ENCODE measurements at regions not wholly inside any gene's neighbourhood (a gene's known extent, or its start where the extent isn't known, plus 50 kb on each side); places are given as distances from the start of the nearest gene placed in this dataset.
"Not testable (repeated sequence)": the region's sequence is repeated elsewhere in the genome, so short reads cannot be mapped to it uniquely, and the experiment has no call there.

GRCh38 chr2:59874971-59875755, 678.3 kb downstream of the BCL11A start:
- peak; percentile 29 for DNase-seq (ENCODE audit: low spot score)

GRCh38 chr2:59874361-59874760, 679.1 kb downstream of the BCL11A start:
- no peak for DNase-seq (ENCODE audit: low spot score)

- DNase-seq (ENCODE audit: low spot score), result no peak
These were observed 681.6 kb downstream of the BCL11A start for GRCh38 chr2:59871830-59872229.

GRCh38 chr2:59868981-59869380, 684.5 kb downstream of the BCL11A start:
- no peak for DNase-seq (ENCODE audit: low spot score)

GRCh38 chr2:59866436-59866835, 687.0 kb downstream of the BCL11A start:
- DNase-seq (ENCODE audit: low spot score), result no peak

GRCh38 chr2:59858540-59858939, 694.9 kb downstream of the BCL11A start:
- no peak for DNase-seq (ENCODE audit: low spot score)

- no peak for DNase-seq (ENCODE audit: low spot score)
These were observed 696.3 kb downstream of the BCL11A start for GRCh38 chr2:59857109-59857508.

- DNase-seq (ENCODE audit: low spot score), result no peak
These were observed 697.1 kb downstream of the BCL11A start for GRCh38 chr2:59856391-59856790.

GRCh38 chr2:59853032-59853431, 700.4 kb downstream of the BCL11A start:
- DNase-seq (ENCODE audit: low spot score), result no peak

- no peak for DNase-seq (ENCODE audit: low spot score)
These were observed 701.5 kb downstream of the BCL11A start for GRCh38 chr2:59851836-59852475.

- no peak for DNase-seq (ENCODE audit: low spot score)
These were observed 702.9 kb downstream of the BCL11A start for GRCh38 chr2:59850554-59850953.

- no peak for DNase-seq (ENCODE audit: low spot score)
These were observed 719.5 kb downstream of the BCL11A start for GRCh38 chr2:59833941-59834340.

GRCh38 chr2:59830601-59831000, 722.9 kb downstream of the BCL11A start:
- DNase-seq (ENCODE audit: low spot score), result no peak

- DNase-seq (ENCODE audit: low spot score), result no peak
These were observed 725.8 kb downstream of the BCL11A start for GRCh38 chr2:59827677-59828076.

GRCh38 chr2:59826177-59826576, 727.3 kb downstream of the BCL11A start:
- no peak for DNase-seq (ENCODE audit: low spot score)

GRCh38 chr2:59824314-59824713, 729.1 kb downstream of the BCL11A start:
- DNase-seq (ENCODE audit: low spot score), result no peak

- no peak for DNase-seq (ENCODE audit: low spot score)
These were observed 737.4 kb downstream of the BCL11A start for GRCh38 chr2:59816075-59816474.

GRCh38 chr2:59810283-59810682, 743.2 kb downstream of the BCL11A start:
- not testable (repeated sequence) for DNase-seq (ENCODE audit: low spot score)

- DNase-seq (ENCODE audit: low spot score), result no peak
These were observed 747.0 kb downstream of the BCL11A start for GRCh38 chr2:59806486-59806885.

- DNase-seq (ENCODE audit: low spot score), result no peak
These were observed 748.7 kb downstream of the BCL11A start for GRCh38 chr2:59804732-59805131.

GRCh38 chr2:59803586-59803985, 749.9 kb downstream of the BCL11A start:
- no peak for DNase-seq (ENCODE audit: low spot score)

- DNase-seq (ENCODE audit: low spot score), result no peak
These were observed 754.7 kb downstream of the BCL11A start for GRCh38 chr2:59798687-59799232.

GRCh38 chr2:59791004-59791618, 762.3 kb downstream of the BCL11A start:
- DNase-seq (ENCODE audit: low spot score), result no peak

All from iPS-NIHi11 (cell line).